GM12878 (cell line): ENCODE measurements at regions not wholly inside any gene's neighbourhood (a gene's known extent, or its start where the extent isn't known, plus 50 kb on each side); places are given as distances from the start of the nearest gene placed in this dataset.

ENCODE experiments used
- ATAC-seq: fragments of 200-7000 bp; cut with Tn5 transposase; 3 replicates; pipeline ENCODE4 v1.9.1; 2020; ENCODE audit warnings: mild to moderate bottlenecking, moderate library complexity
- BruUV-seq: library from RNA; stranded (reverse); fragments of 400-500 nt; replicated peaks from 2 replicates; lab custom pipeline; 2021; lab: Mats Ljungman, UMichigan
- CTCF ChIA-PET: fragments of 300-600 bp; sonication (Branson Sonifier 250); formaldehyde crosslinking; extraction: SDS; loops from one replicate; lab custom pipeline; 2021; ENCODE audit warnings: inconsistent platforms; lab: Yijun Ruan, JAX
- POLR2A ChIA-PET: fragments of 350-600 bp; formaldehyde crosslinking; extraction: SDS; loops from one replicate; lab custom pipeline; 2021; ENCODE audit warnings: inconsistent platforms; lab: Charles Lee
- RAD21 ChIA-PET: fragments of 300-600 bp; sonication (Branson Sonifier 250); formaldehyde crosslinking; loops from one replicate; lab custom pipeline; 2023; ENCODE audit warnings: antibody characterized with exemption; ENCODE audit not compliant: unreplicated experiment; lab: Charles Lee
- SMC1A ChIA-PET: fragments of 300-600 bp; sonication (Branson Sonifier 250); formaldehyde crosslinking; loops from one replicate; lab custom pipeline; 2023; ENCODE audit not compliant: unreplicated experiment, uncharacterized antibody; lab: Charles Lee
- DNase-seq: peaks from one replicate; pipeline ENCODE4 v3.0.0-alpha.2; 2011; ENCODE audit warnings: low read depth, low spot score
- FAIRE-seq: peaks from 3 replicates; lab custom pipeline; 2011; peaks lifted over from hg19 to GRCh38; lab: Jason Lieb, UNC
- H2AFZ ChIP-seq: 2 replicates; pipeline ENCODE4 v1.6.0; 2011; ENCODE audit warnings: low read depth, low read length, control low read depth; ENCODE audit not compliant: control insufficient read depth
- H3K27ac ChIP-seq: 2 replicates; pipeline ENCODE4 v1.5.1; 2011; ENCODE audit warnings: control low read depth; ENCODE audit not compliant: control insufficient read depth, insufficient read depth
- H3K27me3 ChIP-seq, 2 experiments: replicated peaks in 1 of 2; 2 replicates each; pipeline versions ENCODE4 v1.6.0 to v1.6.1; 2011; ENCODE audit warnings: low read length in 1 of 2; ENCODE audit not compliant: control insufficient read depth in 2 of 2, insufficient read depth in 2 of 2
- H3K36me3 ChIP-seq, 2 experiments: 2 replicates each; pipeline ENCODE4 v1.5.1; 2011; ENCODE audit warnings: low read length in 1 of 2; ENCODE audit not compliant: control insufficient read depth in 2 of 2, insufficient read depth in 2 of 2
- H3K4me1 ChIP-seq: 2 replicates; pipeline ENCODE4 v1.6.1; 2011; ENCODE audit warnings: mild to moderate bottlenecking, low read length, moderate library complexity, mixed read lengths; ENCODE audit not compliant: control insufficient read depth, insufficient read depth
- H3K4me2 ChIP-seq: 2 replicates; pipeline ENCODE4 v1.6.0; 2011; ENCODE audit warnings: control low read depth; ENCODE audit not compliant: control insufficient read depth, insufficient read depth
- H3K4me3 ChIP-seq: fragments of 200-600 bp; sonication (generic); 2 replicates; pipeline ENCODE4 v1.5.1; 2016
- H3K79me2 ChIP-seq: 2 replicates; pipeline ENCODE4 v1.6.0; 2011; ENCODE audit warnings: low read length; ENCODE audit not compliant: control insufficient read depth, insufficient read depth
- H3K9ac ChIP-seq: 2 replicates; pipeline ENCODE4 v1.8.0; 2011; ENCODE audit warnings: low read length, control low read depth, mixed read lengths; ENCODE audit not compliant: control insufficient read depth, insufficient read depth
- H3K9me3 ChIP-seq: replicated peaks from 3 replicates; pipeline ENCODE4 v1.5.1; 2011; ENCODE audit warnings: mild to moderate bottlenecking, low read length; ENCODE audit not compliant: control insufficient read depth, insufficient read depth
- H4K20me1 ChIP-seq: 2 replicates; pipeline ENCODE4 v1.6.0; 2011; ENCODE audit not compliant: control insufficient read depth, insufficient read depth
- BCLAF1 ChIP-seq: fragments of 450-650 bp; IDR thresholded peaks from 2 replicates; pipeline ENCODE4 v1.6.1; 2017; ENCODE audit warnings: antibody characterized with exemption, mild to moderate bottlenecking, moderate library complexity
- CREB1 ChIP-seq: IDR thresholded peaks from 2 replicates; pipeline ENCODE4 v1.6.1; 2012; ENCODE audit warnings: low read depth, mild to moderate bottlenecking, inconsistent platforms
- DPF2 ChIP-seq: fragments of 450-650 bp; IDR thresholded peaks from 2 replicates; pipeline ENCODE4 v1.6.1; 2017; ENCODE audit warnings: mild to moderate bottlenecking
- HDAC6 ChIP-seq: fragments of 200-600 bp; sonication (generic); IDR thresholded peaks from one replicate; pipeline ENCODE4 v1.8.0; 2017; ENCODE audit warnings: antibody characterized with exemption; ENCODE audit not compliant: unreplicated experiment
- LARP7 ChIP-seq: fragments of 450-650 bp; IDR thresholded peaks from 2 replicates; pipeline ENCODE4 v1.6.1; 2017; ENCODE audit warnings: mild to moderate bottlenecking
- MEF2A ChIP-seq: IDR thresholded peaks from 2 replicates; pipeline ENCODE4 v1.6.1; 2011; ENCODE audit warnings: low read depth, mild to moderate bottlenecking, low read length, moderate library complexity; ENCODE audit not compliant: insufficient read depth
- MXI1 ChIP-seq: fragments of 150-350 bp; IDR thresholded peaks from 2 replicates; pipeline ENCODE4 v1.6.1; 2011; ENCODE audit warnings: low read depth, mild to moderate bottlenecking, inconsistent platforms, low read length, improper control_type of control experiment
- MYB ChIP-seq: fragments of 150-350 bp; IDR thresholded peaks from 2 replicates; pipeline ENCODE4 v1.6.1; 2014; ENCODE audit warnings: mild to moderate bottlenecking, low read depth, low read length, borderline replicate concordance
- NFYA ChIP-seq: IDR thresholded peaks from 2 replicates; pipeline ENCODE4 v1.6.1; 2011; ENCODE audit warnings: low read depth, mild to moderate bottlenecking, low read length, improper control_type of control experiment, borderline replicate concordance
- NFYB ChIP-seq: IDR thresholded peaks from 2 replicates; pipeline ENCODE4 v1.6.1; 2011; ENCODE audit warnings: low read depth, mild to moderate bottlenecking, low read length, improper control_type of control experiment, moderate library complexity; ENCODE audit not compliant: insufficient read depth
- RUNX3 ChIP-seq: IDR thresholded peaks from 2 replicates; pipeline ENCODE4 v1.6.1; 2012; ENCODE audit warnings: low read length, inconsistent platforms
- SMARCA5 ChIP-seq: fragments of 450-650 bp; IDR thresholded peaks from 2 replicates; pipeline ENCODE4 v1.6.1; 2017; ENCODE audit warnings: mild to moderate bottlenecking
- SREBF1 ChIP-seq: IDR thresholded peaks from 2 replicates; pipeline ENCODE4 v1.6.1; 2012; ENCODE audit warnings: mild to moderate bottlenecking, low read length
- SREBF2 ChIP-seq: IDR thresholded peaks from 2 replicates; pipeline ENCODE4 v1.6.1; 2012; ENCODE audit warnings: mild to moderate bottlenecking, low read length
- STAT3 ChIP-seq: IDR thresholded peaks from 2 replicates; pipeline ENCODE4 v1.6.1; 2011; ENCODE audit warnings: low read depth, low read length, improper control_type of control experiment
- TCF3 ChIP-seq: IDR thresholded peaks from 2 replicates; pipeline ENCODE4 v1.6.1; 2012; ENCODE audit warnings: low read depth, mild to moderate bottlenecking, low read length, borderline replicate concordance; ENCODE audit not compliant: insufficient read depth
- ZNF207 ChIP-seq: fragments of 450-650 bp; IDR thresholded peaks from 2 replicates; pipeline ENCODE4 v1.6.1; 2014; ENCODE audit warnings: antibody characterized with exemption, mild to moderate bottlenecking, borderline replicate concordance
- ZNF274 ChIP-seq: IDR thresholded peaks from one replicate; pipeline ENCODE4 v1.8.0; 2011; ENCODE audit not compliant: insufficient read length, insufficient read depth
- WGBS: methylation state at CpG from one replicate; pipeline ENCODE4 v1.1.6; 2016; ENCODE audit warnings: low lambda C conversion rate; ENCODE audit not compliant: insufficient replicate concordance, insufficient coverage; ENCODE audit errors: missing lambda C conversion rate; 5-methylcytosine and 5-hydroxymethylcytosine counted together
- in situ Hi-C: fragments of 300-500 bp; cut with MboI; formaldehyde crosslinking; loops from 9 replicates; pipeline ENCODE4 v1.14.3; 2018; ENCODE audit warnings: mixed read lengths
- intact Hi-C: fragments of 100-400 bp; cut with micrococcal nuclease; formaldehyde crosslinking; loops from one replicate; pipeline ENCODE4 v1.14.2; 2022; ENCODE audit not compliant: unreplicated experiment
- TF ChIP-seq, protein P1 (sequence below): fragments of 450-650 bp; IDR thresholded peaks from 2 replicates; pipeline ENCODE4 v1.6.1; 2016; ENCODE audit warnings: mild to moderate bottlenecking

DNA sequence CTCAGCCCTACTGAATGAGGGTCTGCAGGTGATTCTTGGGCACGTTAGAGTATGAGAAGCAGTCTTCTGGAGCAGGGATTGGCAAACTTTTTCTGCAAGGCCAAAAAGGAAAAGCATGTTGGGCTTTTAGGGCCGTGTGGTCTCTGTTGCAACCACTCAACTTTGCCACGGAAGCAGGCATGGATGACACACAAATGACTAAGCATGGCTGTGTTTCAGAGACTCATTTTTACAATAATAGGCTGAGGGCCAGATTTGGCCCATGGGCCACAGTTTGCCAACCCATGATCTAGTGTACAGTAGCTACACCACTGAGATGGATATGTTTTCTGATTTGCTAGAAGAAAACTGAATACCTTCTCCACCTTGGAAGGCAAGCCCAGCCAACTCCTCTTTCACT lies 66.1 kb upstream of the PRICKLE2 start:
- H3K27me3 ChIP-seq = no peaks in the 10 kb centered on the region
- WGBS = 8% methylated on average over 3 of the region's 3 CpGs
- no TSS peak for BruUV-seq
- no peaks in the 10 kb centered on the region for H3K4me1 ChIP-seq
- no peak for TF ChIP-seq STAT3
- TF ChIP-seq NFYB = no peak
- no peak for TF ChIP-seq RUNX3
- no peak for TF ChIP-seq CREB1
- TF ChIP-seq SMARCA5 = no peak
- TF ChIP-seq MXI1 = no peak
- no peak for TF ChIP-seq BCLAF1
- TF ChIP-seq MEF2A = no peak
- no peak for TF ChIP-seq HDAC6
- no peak for TF ChIP-seq SREBF1
- TF ChIP-seq NFYA = no peak
- no peak for TF ChIP-seq MYB
- TF ChIP-seq ZNF207 = no peak
- no peak for TF ChIP-seq LARP7
- no peak for TF ChIP-seq SREBF2
- no peak for TF ChIP-seq DPF2
- no peak for TF ChIP-seq TCF3
- TF ChIP-seq, protein P1, sequence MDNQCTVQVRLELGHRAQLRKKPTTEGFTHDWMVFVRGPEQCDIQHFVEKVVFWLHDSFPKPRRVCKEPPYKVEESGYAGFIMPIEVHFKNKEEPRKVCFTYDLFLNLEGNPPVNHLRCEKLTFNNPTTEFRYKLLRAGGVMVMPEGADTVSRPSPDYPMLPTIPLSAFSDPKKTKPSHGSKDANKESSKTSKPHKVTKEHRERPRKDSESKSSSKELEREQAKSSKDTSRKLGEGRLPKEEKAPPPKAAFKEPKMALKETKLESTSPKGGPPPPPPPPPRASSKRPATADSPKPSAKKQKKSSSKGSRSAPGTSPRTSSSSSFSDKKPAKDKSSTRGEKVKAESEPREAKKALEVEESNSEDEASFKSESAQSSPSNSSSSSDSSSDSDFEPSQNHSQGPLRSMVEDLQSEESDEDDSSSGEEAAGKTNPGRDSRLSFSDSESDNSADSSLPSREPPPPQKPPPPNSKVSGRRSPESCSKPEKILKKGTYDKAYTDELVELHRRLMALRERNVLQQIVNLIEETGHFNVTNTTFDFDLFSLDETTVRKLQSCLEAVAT = no peak
- no peak for TF ChIP-seq ZNF274
- DNase-seq (no peak), FAIRE-seq (no peak), ATAC-seq (no peak)
- H3K79me2 ChIP-seq = no peaks in the 10 kb centered on the region
- in situ Hi-C loops (no loop called here), intact Hi-C loops (no loop called here)
- ChIA-PET SMC1A (interaction anchor here (0.6 to 1.9 kb wide), 2 partner anchors 13 to 30 kb away, joined by 3 to 5 read pairs; no protein-coding TSS in a partner anchor), RAD21 (no interaction called here), CTCF (no interaction called here), POLR2A (interaction anchor here (1.0 kb wide), 1 partner anchor 14 kb away, joined by 3 read pairs; no protein-coding TSS in a partner anchor)
- no peak overlapping the region for H3K9ac ChIP-seq
- no peaks in the 10 kb centered on the region for H3K9me3 ChIP-seq
- no peaks in the 10 kb centered on the region for H3K36me3 ChIP-seq
- no peaks in the 10 kb centered on the region for H4K20me1 ChIP-seq
- no peak overlapping the region for H3K27ac ChIP-seq
- no peak overlapping the region for H2AFZ ChIP-seq
- no peak overlapping the region for H3K4me3 ChIP-seq
- no peak overlapping the region for H3K4me2 ChIP-seq
